Endothelial cell of umbilical vein (primary cell): ENCODE measurements at regions not wholly inside any gene's neighbourhood (a gene's known extent, or its start where the extent isn't known, plus 50 kb on each side); places are given as distances from the start of the nearest gene placed in this dataset.

Experiments used
- BruUV-seq: library from RNA; stranded (reverse); fragments of 400-500 nt; replicated peaks from 2 replicates; lab custom pipeline; 2021; lab: Mats Ljungman, UMichigan
- CTCF ChIA-PET: fragments of 300-600, 350-600 bp; sonication (Branson Sonifier 250); formaldehyde crosslinking; loops from one replicate; lab custom pipeline; 2021; ENCODE audit warnings: antibody characterized with exemption, inconsistent platforms; lab: Charles Lee
- POLR2A ChIA-PET: fragments of 300-600, 350-600 bp; sonication (Branson Sonifier 250); formaldehyde crosslinking; loops from one replicate; lab custom pipeline; 2021; ENCODE audit warnings: antibody characterized with exemption, inconsistent platforms; lab: Charles Lee
- DNase-seq: peaks from one replicate; pipeline ENCODE4 v3.0.0-alpha.2; 2011; ENCODE audit warnings: low read depth, low spot score
- FAIRE-seq: peaks from 2 replicates; lab custom pipeline; 2011; peaks lifted over from hg19 to GRCh38; lab: Jason Lieb, UNC
- H2AFZ ChIP-seq: 2 replicates; pipeline ENCODE4 v1.6.0; 2012; ENCODE audit warnings: low read depth, low read length, control low read depth, inconsistent platforms
- H3K27ac ChIP-seq: 2 replicates; pipeline ENCODE4 v1.5.1; 2011; ENCODE audit warnings: low read depth, mild to moderate bottlenecking, control low read depth, low read length, moderate library complexity; ENCODE audit not compliant: insufficient read depth
- H3K27me3 ChIP-seq, 2 experiments: 2 replicates each; pipeline versions ENCODE4 v1.6.0 to v1.6.1; 2011; ENCODE audit warnings: low read length in 2 of 2, mixed read lengths in 1 of 2; ENCODE audit not compliant: control insufficient read depth in 2 of 2, insufficient read depth in 2 of 2
- H3K36me3 ChIP-seq, 2 experiments: 2 replicates in 1 of 2; 3 replicates in 1 of 2; pipeline ENCODE4 v1.5.1; 2011; ENCODE audit warnings: low read length in 2 of 2, mild to moderate bottlenecking in 1 of 2, moderate library complexity in 1 of 2; ENCODE audit not compliant: control insufficient read depth in 2 of 2, insufficient read depth in 2 of 2; ENCODE audit errors: extremely low read depth in 1 of 2
- H3K4me1 ChIP-seq: 3 replicates; pipeline ENCODE4 v1.5.1; 2011; ENCODE audit warnings: mild to moderate bottlenecking, low read length; ENCODE audit not compliant: control insufficient read depth, insufficient read depth; ENCODE audit errors: extremely low read depth
- H3K4me2 ChIP-seq: 2 replicates; pipeline ENCODE4 v1.6.1; 2011; ENCODE audit warnings: low read length, control low read depth, mixed read lengths; ENCODE audit not compliant: insufficient read depth
- H3K4me3 ChIP-seq, 3 experiments: fragments of 200-600 bp in 1 of 3; sonication (generic), shearing (Covaris generic) in 1 of 3; replicated peaks in 1 of 3; 2 replicates each; pipeline ENCODE4 v1.5.1; 2011 to 2016; ENCODE audit warnings: control low read depth in 3 of 3, low read length in 3 of 3, mild to moderate bottlenecking in 2 of 3, inconsistent platforms in 1 of 3, low read depth in 1 of 3, moderate library complexity in 1 of 3; ENCODE audit not compliant: insufficient read depth in 1 of 3
- H3K79me2 ChIP-seq: 2 replicates; pipeline ENCODE4 v1.6.0; 2012; ENCODE audit warnings: low read length, inconsistent platforms; ENCODE audit not compliant: control insufficient read depth, insufficient read depth
- H3K9ac ChIP-seq: replicated peaks from 2 replicates; pipeline ENCODE3; 2011; ENCODE audit warnings: low read length, control low read depth; ENCODE audit not compliant: insufficient read depth; ENCODE audit errors: extremely low read depth
- H3K9me1 ChIP-seq: replicated peaks from 3 replicates; pipeline ENCODE4 v1.6.0; 2011; ENCODE audit warnings: mild to moderate bottlenecking, low read length; ENCODE audit not compliant: control insufficient read depth, insufficient read depth; ENCODE audit errors: extremely low read depth
- H3K9me3 ChIP-seq: replicated peaks from 2 replicates; pipeline ENCODE4 v1.5.1; 2012; ENCODE audit warnings: low read length, inconsistent platforms; ENCODE audit not compliant: control insufficient read depth, insufficient read depth
- H4K20me1 ChIP-seq: replicated peaks from 2 replicates; pipeline ENCODE3; 2011; ENCODE audit warnings: mild to moderate bottlenecking, low read length; ENCODE audit not compliant: control insufficient read depth, insufficient read depth; ENCODE audit errors: extremely low read depth
- CTCF ChIP-seq, 2 donors: IDR thresholded peaks; 1 replicate in 1 of 2; 2 replicates in 1 of 2; pipeline ENCODE4 v1.5.1; 2011; ENCODE audit warnings: low read length in 2 of 2, mild to moderate bottlenecking in 2 of 2, moderate library complexity in 2 of 2, control low read depth in 1 of 2, inconsistent platforms in 1 of 2, low read depth in 1 of 2; ENCODE audit not compliant: insufficient read depth in 1 of 2; ENCODE audit errors: extremely low read depth in 1 of 2
- EZH2 ChIP-seq: IDR thresholded peaks from 2 replicates; pipeline ENCODE4 v1.6.1; 2012; ENCODE audit warnings: borderline replicate concordance, low read depth, mild to moderate bottlenecking, moderate library complexity, low read length, inconsistent platforms; ENCODE audit not compliant: severe bottlenecking
- FOS ChIP-seq: IDR thresholded peaks from 2 replicates; pipeline ENCODE4 v1.6.1; 2011; ENCODE audit warnings: mild to moderate bottlenecking, low read length, moderate library complexity, borderline replicate concordance; ENCODE audit not compliant: insufficient read depth
- GATA2 ChIP-seq: IDR thresholded peaks from 2 replicates; pipeline ENCODE4 v1.7.0; 2011; ENCODE audit warnings: low read depth, mild to moderate bottlenecking, moderate library complexity, mixed read lengths, low read length; ENCODE audit not compliant: insufficient read length, insufficient read depth
- JUN ChIP-seq: IDR thresholded peaks from 2 replicates; pipeline ENCODE4 v1.6.1; 2011; ENCODE audit warnings: borderline replicate concordance, low read depth; ENCODE audit not compliant: insufficient read length, insufficient read depth
- MAX ChIP-seq: IDR thresholded peaks from 2 replicates; pipeline ENCODE4 v1.6.1; 2011; ENCODE audit not compliant: insufficient read depth, insufficient read length
- MYC ChIP-seq: IDR thresholded peaks from one replicate; pipeline ENCODE4 v1.6.1; 2011; ENCODE audit warnings: mild to moderate bottlenecking, low read depth, low read length
- POLR2A ChIP-seq: IDR thresholded peaks from 2 replicates; pipeline ENCODE4 v1.6.1; 2012; ENCODE audit warnings: low read depth, mild to moderate bottlenecking, control low read depth, low read length
- POLR2AphosphoS5 ChIP-seq: IDR thresholded peaks from 2 replicates; pipeline ENCODE4 v1.6.1; 2012; ENCODE audit warnings: low read depth, mild to moderate bottlenecking, control low read depth, low read length, moderate library complexity; ENCODE audit not compliant: insufficient read depth
- dilution Hi-C: fragments of 300-500 bp; cut with MboI; formaldehyde crosslinking; loops from one replicate; pipeline ENCODE4 v1.15.0; 2019; ENCODE audit warnings: low sequenced_read_pairs; ENCODE audit not compliant: extremely low pct_ligation_motif_present
- intact Hi-C: fragments of 100-400 bp; cut with micrococcal nuclease; formaldehyde crosslinking; loops from one replicate; pipeline ENCODE4 v1.10.0; 2022

GRCh38 chr17:69944406-69944805, 130.6 kb upstream of the KCNJ16 start:
- no peaks in the 10 kb centered on the region for H3K9me1 ChIP-seq
- H3K9me3 ChIP-seq = no peaks in the 10 kb centered on the region
- dilution Hi-C loops = no loop called here
- FAIRE-seq = no peak
- H3K27me3 ChIP-seq = no peaks in the 10 kb centered on the region
- H4K20me1 ChIP-seq = no peaks in the 10 kb centered on the region
- no peak overlapping the region for H3K27ac ChIP-seq
- BruUV-seq = no TSS peak
- no peak overlapping the region for H3K9ac ChIP-seq
- H3K4me3 ChIP-seq = no peak overlapping the region
- ChIA-PET CTCF (no interaction called here), POLR2A (no interaction called here)
- peaks cover 2% of the 10 kb centered on the region for H3K4me1 ChIP-seq
- DNase-seq = no peak
- TF ChIP-seq JUN = no peak
- TF ChIP-seq POLR2A = no peak
- H3K4me2 ChIP-seq = no peak overlapping the region
- H3K36me3 ChIP-seq = no peaks in the 10 kb centered on the region
- intact Hi-C loops = no loop called here
- no peak overlapping the region for H2AFZ ChIP-seq
- H3K79me2 ChIP-seq = no peaks in the 10 kb centered on the region

- Histone ChIP-seq H4K20me1 (no peaks in the 10 kb centered on the region), H3K79me2 (no peaks in the 10 kb centered on the region), H3K4me3 (no peak overlapping the region), H3K27me3 (no peaks in the 10 kb centered on the region), H3K27ac (no peak overlapping the region), H3K4me1 (peaks cover 2% of the 10 kb centered on the region), H3K9me1 (no peaks in the 10 kb centered on the region), H3K36me3 (no peaks in the 10 kb centered on the region), H3K9ac (no peak overlapping the region), H3K9me3 (no peaks in the 10 kb centered on the region), H2AFZ (no peak overlapping the region), H3K4me2 (no peak overlapping the region)
- FAIRE-seq = no peak
- ChIA-PET CTCF (interaction anchor here (1.0 to 1.1 kb wide), 2 partner anchors 25 to 337 kb away, joined by 3 read pairs; no protein-coding TSS in a partner anchor), POLR2A (no interaction called here)
- dilution Hi-C loops (no loop called here), intact Hi-C loops (loop anchor here (5.0 kb wide), 1 partner anchor 97 kb away; no protein-coding TSS in a partner anchor)
- no peak for TF ChIP-seq JUN
- TF ChIP-seq CTCF (IDR thresholded peaks at IDR 0.05; ENCODE audit: extremely low read depth in 1 of 2, insufficient read depth in 1 of 2, low read depth in 1 of 2, low read length in 2 of 2) = no peak
- TF ChIP-seq GATA2 = no peak
- TF ChIP-seq FOS = no peak
- no peak for TF ChIP-seq POLR2AphosphoS5
- TF ChIP-seq MAX = no peak
- no peak for TF ChIP-seq EZH2
- no peak for TF ChIP-seq POLR2A
- no peak for TF ChIP-seq MYC
- BruUV-seq = no TSS peak
- DNase-seq = no peak
These were observed 129.3 kb upstream of the KCNJ16 start for GRCh38 chr17:69945698-69946185.
